HG03280 (cell line): ENCODE measurements at regions not wholly inside any gene's neighbourhood (a gene's known extent, or its start where the extent isn't known, plus 50 kb on each side); places are given as distances from the start of the nearest gene placed in this dataset.
"Not testable (repeated sequence)": the region's sequence is repeated elsewhere in the genome, so short reads cannot be mapped to it uniquely, and the experiment has no call there.

Experiments
- ATAC-seq: cut with Tn5 transposase; IDR thresholded peaks from one replicate; pipeline ENCODE4 v1.9.1; 2021; ENCODE audit warnings: mild to moderate bottlenecking, moderate library complexity; ENCODE audit not compliant: unreplicated experiment

GRCh38 chr4:123624959-123625358, 228.4 kb downstream of the SPRY1 start:
- ATAC-seq, result peak; percentile 54

DNA sequence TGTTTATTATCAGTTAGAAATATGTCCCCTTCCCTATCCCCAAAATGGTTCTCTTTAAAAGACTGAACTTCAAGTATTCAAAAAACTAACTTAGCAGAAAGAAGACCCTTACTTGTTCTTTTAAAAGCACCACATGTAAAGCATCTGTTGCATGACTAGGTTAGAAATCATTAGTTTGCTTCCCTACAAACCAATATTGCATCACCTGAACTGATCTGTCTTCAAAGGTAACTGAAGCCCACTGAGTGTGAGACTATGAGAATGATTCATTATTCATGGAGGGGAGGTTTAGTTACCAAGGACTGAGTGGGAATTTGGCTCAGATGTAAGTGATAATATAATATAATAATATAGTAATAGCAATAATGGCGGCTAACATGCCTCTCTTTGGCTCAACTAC, 231.7 kb downstream of the SPRY1 start:
- no peak for ATAC-seq

GRCh38 chr4:123631786-123632692, 235.4 kb downstream of the SPRY1 start:
- no peak for ATAC-seq

- ATAC-seq, result no peak
Measured at GRCh38 chr4:123632693-123633030, 236.1 kb downstream of the SPRY1 start.

DNA sequence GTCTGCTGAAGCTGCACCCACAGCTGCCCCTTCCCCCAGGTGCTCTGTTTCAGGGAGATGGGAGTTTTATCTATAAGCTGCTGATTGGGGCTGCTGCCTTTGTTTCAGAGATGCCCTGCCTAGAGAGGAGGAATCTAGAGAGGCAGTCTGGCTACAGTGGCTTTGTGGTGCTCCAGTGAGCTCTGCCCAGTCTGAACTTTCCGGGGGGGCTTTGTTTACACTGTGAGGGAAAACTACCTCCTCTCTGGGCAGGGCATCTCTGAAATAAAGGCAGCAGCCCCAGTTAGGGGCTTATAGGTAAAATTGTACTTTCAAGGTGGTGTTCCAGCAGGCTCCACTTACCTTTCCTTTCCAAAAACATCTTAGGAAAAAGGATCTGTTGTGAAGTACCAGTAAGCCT, 242.2 kb downstream of the SPRY1 start:
- ATAC-seq, result no peak

GRCh38 chr4:123640271-123640670, 243.7 kb downstream of the SPRY1 start:
- no peak for ATAC-seq

- no peak for ATAC-seq
Measured at GRCh38 chr4:123640824-123641223, 244.2 kb downstream of the SPRY1 start.

- no peak for ATAC-seq
Measured at GRCh38 chr4:123643691-123644090, 247.1 kb downstream of the SPRY1 start.

GRCh38 chr4:123649250-123649644, 252.7 kb downstream of the SPRY1 start:
- ATAC-seq, result no peak

DNA sequence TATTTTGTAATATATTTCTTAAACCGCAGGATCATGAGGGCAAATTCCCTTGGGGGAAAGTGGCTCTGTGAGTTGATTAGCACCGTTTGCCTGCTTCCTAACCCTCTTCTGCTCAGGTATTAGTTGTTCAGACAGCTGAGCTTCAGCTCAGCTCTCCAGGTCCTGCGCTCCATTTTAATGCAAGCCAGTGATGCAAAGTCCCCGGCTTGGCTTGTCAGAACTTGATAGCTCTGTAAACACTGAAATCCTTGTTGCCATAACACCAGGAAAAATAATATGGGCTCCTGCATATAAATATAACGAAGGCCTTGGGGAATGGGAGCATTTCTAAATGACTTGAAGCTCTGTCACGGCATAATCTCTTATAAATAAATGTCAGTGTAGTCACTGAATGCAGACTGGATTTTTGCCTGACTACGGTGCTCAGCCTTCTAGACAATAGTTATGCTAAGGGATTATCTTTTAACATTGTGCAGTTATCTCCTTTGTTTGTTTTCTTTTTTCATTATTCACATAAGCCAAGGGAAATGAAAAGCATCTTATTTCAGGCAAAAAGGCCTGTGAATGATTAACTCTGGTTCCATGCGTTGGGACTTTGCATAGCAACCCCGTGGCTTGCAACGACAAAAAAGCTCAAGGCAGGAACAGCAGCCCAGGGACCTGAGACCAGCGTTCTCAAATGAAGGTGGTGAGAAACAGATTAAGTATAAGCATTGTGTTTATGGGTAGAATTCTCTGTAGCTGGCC, 253.2 kb downstream of the SPRY1 start:
- no peak for ATAC-seq

DNA sequence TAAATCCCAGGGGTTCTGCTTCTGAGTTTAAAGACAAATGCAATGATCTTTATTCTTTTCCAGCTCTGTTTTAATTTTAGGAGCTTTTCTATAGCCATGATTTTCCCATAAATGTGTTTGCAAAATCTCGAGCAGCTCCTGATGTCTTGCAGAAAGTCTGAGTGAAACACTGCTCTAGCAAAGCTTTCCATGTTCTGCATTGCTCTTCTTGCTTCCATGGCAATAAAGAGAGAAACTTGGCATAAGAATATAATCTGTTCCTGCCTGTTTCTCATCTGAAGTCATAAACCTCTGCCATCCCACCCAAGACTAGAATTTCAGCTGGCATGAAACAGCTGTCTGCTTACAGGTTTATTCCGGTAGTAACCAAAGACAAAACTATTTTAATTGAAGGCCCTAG, 254.5 kb downstream of the SPRY1 start:
- ATAC-seq, result no peak

GRCh38 chr4:123651536-123652180, 255.1 kb downstream of the SPRY1 start:
- ATAC-seq, result no peak

DNA sequence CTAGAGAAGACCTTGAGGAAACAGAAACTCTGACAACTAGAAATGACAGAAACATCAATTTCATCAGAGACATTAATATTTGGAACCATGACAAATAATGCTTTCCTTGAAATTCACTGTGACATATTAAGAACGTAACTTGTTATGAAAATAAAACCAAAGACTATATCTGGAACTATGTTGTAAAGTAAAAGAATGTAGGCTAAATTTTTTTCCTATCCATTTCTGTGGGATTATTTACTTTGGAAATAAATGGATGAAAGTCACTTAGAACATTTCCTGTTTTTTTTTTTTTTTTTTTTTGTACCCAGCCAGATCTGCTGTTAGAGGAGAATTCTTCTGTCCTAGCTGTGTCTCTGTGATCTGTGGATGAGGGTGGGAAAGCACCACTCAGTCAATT, 255.9 kb downstream of the SPRY1 start:
- ATAC-seq, result no peak

- ATAC-seq, result no peak
Measured at GRCh38 chr4:123653236-123653635, 256.6 kb downstream of the SPRY1 start.

GRCh38 chr4:123656746-123657294, 260.2 kb downstream of the SPRY1 start:
- not testable (repeated sequence) for ATAC-seq

DNA sequence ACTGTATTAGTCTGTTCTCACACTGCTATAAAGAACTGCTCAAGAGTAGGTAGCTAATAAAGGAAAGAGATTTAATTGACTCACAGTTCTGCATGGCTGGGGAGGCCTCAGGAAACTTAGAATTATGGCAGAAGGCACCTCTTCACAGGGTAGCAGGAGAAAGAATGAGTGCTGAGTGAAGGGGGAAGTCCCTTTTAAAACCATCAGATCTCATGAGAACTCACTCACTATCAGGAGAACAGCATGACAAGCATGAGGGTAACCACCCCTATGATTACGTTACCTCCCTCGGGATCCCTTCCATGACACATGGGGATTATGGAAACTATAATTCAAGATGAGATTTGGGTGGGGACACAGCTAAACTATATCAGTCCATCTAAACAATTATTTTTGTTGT, 261.0 kb downstream of the SPRY1 start:
- ATAC-seq, result not testable (repeated sequence)

DNA sequence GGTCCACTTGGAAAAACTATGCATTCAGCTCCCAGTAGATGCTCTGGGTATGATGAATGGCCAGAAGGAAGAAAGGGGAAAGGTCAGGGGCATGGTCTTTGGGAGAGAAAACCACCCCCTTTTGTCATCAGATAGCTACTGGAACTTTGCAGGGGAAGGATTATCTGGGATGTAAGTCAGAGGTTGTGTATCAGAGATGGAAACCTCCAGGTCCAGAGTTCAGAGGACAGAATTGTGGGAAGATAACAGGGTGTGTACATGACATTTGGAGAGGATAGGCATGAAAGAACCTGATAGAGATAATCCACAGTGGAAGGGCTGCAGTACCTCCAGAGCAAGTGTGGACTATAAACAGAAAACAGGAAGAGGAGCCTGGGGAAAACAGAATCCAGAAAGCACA, 262.7 kb downstream of the SPRY1 start:
- ATAC-seq, result no peak

DNA sequence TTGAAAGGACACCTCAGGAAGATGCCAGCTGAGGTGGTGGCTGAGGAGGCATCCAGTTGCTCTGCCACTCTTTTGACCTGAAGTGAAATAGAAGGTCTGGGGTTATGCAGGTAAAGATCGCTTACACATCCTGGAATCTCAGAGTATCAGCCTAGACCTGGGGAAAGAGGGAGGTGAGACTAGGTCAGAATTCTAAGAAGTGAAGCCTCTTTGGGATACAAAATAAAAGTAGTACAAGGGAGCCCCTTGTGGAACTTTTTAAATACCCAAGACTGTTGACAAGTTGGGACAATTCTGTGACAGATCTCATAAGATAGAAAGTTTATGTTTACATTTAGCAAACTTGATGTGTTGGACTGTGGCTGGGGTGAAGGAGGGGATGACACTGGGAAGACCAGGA, 263.1 kb downstream of the SPRY1 start:
- ATAC-seq, result no peak

DNA sequence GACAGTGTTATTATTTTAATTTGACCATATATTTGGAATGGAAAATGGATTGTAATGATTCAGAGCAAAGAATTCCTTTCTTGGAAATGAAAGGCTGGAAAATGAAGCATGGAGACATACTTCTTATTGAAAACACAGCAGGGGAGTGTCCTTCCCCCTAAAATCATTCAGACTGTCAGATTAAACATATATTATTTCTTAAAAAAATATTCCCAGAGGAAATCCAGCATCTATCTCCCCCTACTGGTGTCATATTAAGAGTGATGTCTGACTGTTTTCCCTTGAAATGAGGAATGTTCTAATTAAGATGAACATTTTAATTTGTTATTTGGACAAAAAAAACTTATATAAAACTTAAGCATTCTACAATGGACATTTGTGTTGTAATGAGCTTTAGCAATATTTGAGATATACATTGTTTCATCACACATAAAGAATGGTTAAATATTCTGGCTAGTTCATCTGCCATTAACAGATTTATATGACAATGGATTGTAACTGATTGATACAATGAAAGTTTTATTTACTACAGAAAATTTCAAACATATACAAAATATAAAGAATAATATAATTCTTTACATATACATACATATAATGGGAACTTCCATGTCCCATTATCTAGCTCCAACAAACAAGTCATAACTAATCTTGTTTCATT, 264.6 kb downstream of the SPRY1 start:
- no peak for ATAC-seq

GRCh38 chr4:123662827-123663226, 266.2 kb downstream of the SPRY1 start:
- ATAC-seq, result no peak

- no peak for ATAC-seq
Measured at GRCh38 chr4:123666486-123666885, 269.9 kb downstream of the SPRY1 start.
